B cell (primary cell): ENCODE measurements at regions not wholly inside any gene's neighbourhood (a gene's known extent, or its start where the extent isn't known, plus 50 kb on each side); places are given as distances from the start of the nearest gene placed in this dataset.

Experiments
- EZH2 ChIP-seq: IDR thresholded peaks from 2 replicates; pipeline ENCODE4 v1.6.1; 2012; ENCODE audit warnings: borderline replicate concordance, low read depth, mild to moderate bottlenecking, moderate library complexity, low read length; ENCODE audit not compliant: insufficient read depth, poor library complexity, severe bottlenecking
- TF ChIP-seq, protein P1 (sequence below): fragments of 200-600 bp; IDR thresholded peaks from one replicate; pipeline ENCODE4 v1.8.0; 2022; ENCODE audit warnings: antibody characterized with exemption, mild to moderate bottlenecking

DNA sequence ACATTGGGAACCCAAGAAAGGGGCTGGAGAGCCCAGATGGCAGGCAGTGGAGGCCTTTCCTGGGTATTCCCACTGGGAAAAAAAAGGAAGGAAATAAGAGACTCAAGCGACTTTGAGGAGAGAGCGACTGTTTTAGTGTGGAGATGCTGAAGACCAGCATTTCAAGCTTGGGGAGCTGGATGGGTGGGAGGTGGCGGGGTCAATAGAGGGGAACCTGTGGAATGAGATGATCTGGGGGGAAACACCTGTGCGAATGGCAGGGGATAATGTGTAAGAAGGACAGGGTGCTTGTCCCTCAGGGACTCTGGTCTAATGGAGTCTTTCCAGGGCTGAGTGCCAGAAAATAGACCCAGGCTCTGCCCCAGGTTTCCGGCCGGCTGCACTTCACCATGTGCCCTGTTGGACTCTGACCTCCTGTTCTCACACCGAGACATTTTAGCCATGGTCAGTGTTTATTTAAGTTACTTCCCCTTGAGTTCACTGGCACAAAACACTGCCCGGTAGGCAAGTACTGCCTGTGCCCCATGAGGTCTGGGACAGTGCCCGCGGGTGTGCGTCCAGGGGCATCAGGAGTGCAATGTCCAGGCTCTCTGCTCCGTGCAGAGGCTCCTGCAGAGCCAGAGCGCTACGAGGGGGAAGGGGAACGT, 50.4 kb upstream of the NKX2-2 start:
- TF ChIP-seq, protein P1, sequence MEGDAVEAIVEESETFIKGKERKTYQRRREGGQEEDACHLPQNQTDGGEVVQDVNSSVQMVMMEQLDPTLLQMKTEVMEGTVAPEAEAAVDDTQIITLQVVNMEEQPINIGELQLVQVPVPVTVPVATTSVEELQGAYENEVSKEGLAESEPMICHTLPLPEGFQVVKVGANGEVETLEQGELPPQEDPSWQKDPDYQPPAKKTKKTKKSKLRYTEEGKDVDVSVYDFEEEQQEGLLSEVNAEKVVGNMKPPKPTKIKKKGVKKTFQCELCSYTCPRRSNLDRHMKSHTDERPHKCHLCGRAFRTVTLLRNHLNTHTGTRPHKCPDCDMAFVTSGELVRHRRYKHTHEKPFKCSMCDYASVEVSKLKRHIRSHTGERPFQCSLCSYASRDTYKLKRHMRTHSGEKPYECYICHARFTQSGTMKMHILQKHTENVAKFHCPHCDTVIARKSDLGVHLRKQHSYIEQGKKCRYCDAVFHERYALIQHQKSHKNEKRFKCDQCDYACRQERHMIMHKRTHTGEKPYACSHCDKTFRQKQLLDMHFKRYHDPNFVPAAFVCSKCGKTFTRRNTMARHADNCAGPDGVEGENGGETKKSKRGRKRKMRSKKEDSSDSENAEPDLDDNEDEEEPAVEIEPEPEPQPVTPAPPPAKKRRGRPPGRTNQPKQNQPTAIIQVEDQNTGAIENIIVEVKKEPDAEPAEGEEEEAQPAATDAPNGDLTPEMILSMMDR: no peak
- TF ChIP-seq EZH2: no peak
